ENCODE measurements at regions not wholly inside any gene's neighbourhood (a gene's known extent, or its start where the extent isn't known, plus 50 kb on each side); places are given as distances from the start of the nearest gene placed in this dataset.

- Histone ChIP-seq H3K27ac (ENCODE audit: extremely low read depth, low read depth, low read length) (no peak overlapping the region), H3K9me3 (ENCODE audit: control insufficient read depth, insufficient read depth, low read depth, low read length) (no peaks in the 10 kb centered on the region), H3K36me3 (ENCODE audit: control insufficient read depth in 2 of 2, insufficient read depth in 1 of 2, low read length in 2 of 2) (no peaks in the 10 kb centered on the region), H3K4me3 (ENCODE audit: low read depth, low read length) (no peak overlapping the region), H3K4me1 (ENCODE audit: control insufficient read depth, insufficient read depth, low read length) (no peaks in the 10 kb centered on the region)
- CTCF ChIA-PET: interaction anchor here (2.4 kb wide), 1 partner anchor 50 kb away, joined by 10 read pairs; no protein-coding TSS in a partner anchor
- POLR2A ChIA-PET: no interaction called here
- TF ChIP-seq FEZF1 (tag by site-specific recombination; IDR thresholded peaks at IDR 0.05) (no peak), ZNF394 (tag by site-specific recombination; IDR thresholded peaks at IDR 0.05; ENCODE audit: borderline replicate concordance) (no peak), ZIC2 (tag by site-specific recombination; IDR thresholded peaks at IDR 0.05) (no peak), YY1 (tag by site-specific recombination; IDR thresholded peaks at IDR 0.05) (no peak)
- TF ChIP-seq, protein P1, sequence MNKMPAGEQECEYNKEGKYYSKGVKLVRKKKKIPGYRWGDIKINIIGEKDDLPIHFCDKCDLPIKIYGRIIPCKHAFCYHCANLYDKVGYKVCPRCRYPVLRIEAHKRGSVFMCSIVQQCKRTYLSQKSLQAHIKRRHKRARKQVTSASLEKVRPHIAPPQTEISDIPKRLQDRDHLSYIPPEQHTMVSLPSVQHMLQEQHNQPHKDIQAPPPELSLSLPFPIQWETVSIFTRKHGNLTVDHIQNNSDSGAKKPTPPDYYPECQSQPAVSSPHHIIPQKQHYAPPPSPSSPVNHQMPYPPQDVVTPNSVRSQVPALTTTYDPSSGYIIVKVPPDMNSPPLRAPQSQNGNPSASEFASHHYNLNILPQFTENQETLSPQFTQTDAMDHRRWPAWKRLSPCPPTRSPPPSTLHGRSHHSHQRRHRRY (tag by site-specific recombination; IDR thresholded peaks at IDR 0.05): no peak
Measured at GRCh38 chr10:117492504-117492903, 50.0 kb upstream of the EMX2 start.

GRCh38 chr10:117488004-117488403, 54.5 kb upstream of the EMX2 start:
- Histone ChIP-seq H3K4me3 (ENCODE audit: low read depth, low read length) (no peak overlapping the region), H3K9me3 (ENCODE audit: control insufficient read depth, insufficient read depth, low read depth, low read length) (no peaks in the 10 kb centered on the region), H3K4me1 (ENCODE audit: control insufficient read depth, insufficient read depth, low read length) (no peaks in the 10 kb centered on the region), H3K27ac (ENCODE audit: extremely low read depth, low read depth, low read length) (no peak overlapping the region), H3K36me3 (ENCODE audit: control insufficient read depth in 2 of 2, insufficient read depth in 1 of 2, low read length in 2 of 2) (no peaks in the 10 kb centered on the region)
- TF ChIP-seq TCF7L2 (IDR thresholded peaks at IDR 0.05; ENCODE audit: borderline replicate concordance, low read depth, low read length): no peak
- TF ChIP-seq SCRT1 (tag by site-specific recombination; IDR thresholded peaks at IDR 0.05; ENCODE audit: borderline replicate concordance): no peak
- no peak for TF ChIP-seq SP2 (tag by site-specific recombination; IDR thresholded peaks at IDR 0.05)
- no peak for TF ChIP-seq SP7 (tag by site-specific recombination; IDR thresholded peaks at IDR 0.05)
- no peak for TF ChIP-seq GLI4 (tag by site-specific recombination; IDR thresholded peaks at IDR 0.05)
- TF ChIP-seq EGR2 (tag by site-specific recombination; IDR thresholded peaks at IDR 0.05; ENCODE audit: low read depth): no peak
- TF ChIP-seq OVOL3 (tag by site-specific recombination; IDR thresholded peaks at IDR 0.05): no peak
- no peak for TF ChIP-seq SP3 (tag by site-specific recombination; IDR thresholded peaks at IDR 0.05)
- no peak for TF ChIP-seq ZNF175 (tag by site-specific recombination; IDR thresholded peaks at IDR 0.05)
- TF ChIP-seq ZNF658 (tag by site-specific recombination; IDR thresholded peaks at IDR 0.05): no peak
- no peak for TF ChIP-seq ZNF558 (tag by site-specific recombination; IDR thresholded peaks at IDR 0.05)
- no peak for TF ChIP-seq KLF7 (tag by site-specific recombination; IDR thresholded peaks at IDR 0.05; ENCODE audit: borderline replicate concordance)
- no peak for TF ChIP-seq YY1 (tag by site-specific recombination; IDR thresholded peaks at IDR 0.05)
- ChIA-PET POLR2A (no interaction called here), CTCF (interaction anchor here (1.7 kb wide), 1 partner anchor 10 kb away, joined by 4 read pairs; no protein-coding TSS in a partner anchor)

DNA sequence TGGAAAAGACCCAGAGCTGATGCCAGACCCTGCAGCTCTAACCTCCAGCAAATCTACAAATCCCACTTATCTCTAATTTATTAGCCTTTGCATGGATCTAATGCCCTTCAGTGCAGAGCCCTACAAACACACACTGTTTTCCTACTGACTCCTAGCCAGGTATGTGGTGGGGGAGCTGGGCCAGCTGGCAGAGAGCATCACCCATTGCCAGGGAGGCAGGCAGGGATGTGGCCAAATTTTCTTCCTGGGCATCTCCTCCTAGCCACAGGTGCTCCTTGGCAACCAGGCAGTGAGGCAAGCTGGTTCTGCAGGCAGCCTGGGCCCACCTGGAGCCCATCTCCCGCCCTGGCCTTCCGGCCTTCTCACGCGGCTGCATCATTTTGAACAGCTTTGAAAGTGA, 55.9 kb upstream of the EMX2 start:
- POLR2A ChIA-PET: interaction anchor here (0.6 kb wide), 1 partner anchor 12 kb away, joined by 3 read pairs; no protein-coding TSS in a partner anchor
- Histone ChIP-seq H3K4me1 (ENCODE audit: control insufficient read depth, insufficient read depth, low read length) (no peaks in the 10 kb centered on the region), H3K9me3 (ENCODE audit: control insufficient read depth, insufficient read depth, low read depth, low read length) (no peaks in the 10 kb centered on the region), H3K27ac (ENCODE audit: extremely low read depth, low read depth, low read length) (no peak overlapping the region), H3K36me3 (ENCODE audit: control insufficient read depth in 2 of 2, insufficient read depth in 1 of 2, low read length in 2 of 2) (no peaks in the 10 kb centered on the region), H3K4me3 (ENCODE audit: low read depth, low read length) (no peak overlapping the region)
- CTCF ChIA-PET: no interaction called here
- TF ChIP-seq, protein P2, sequence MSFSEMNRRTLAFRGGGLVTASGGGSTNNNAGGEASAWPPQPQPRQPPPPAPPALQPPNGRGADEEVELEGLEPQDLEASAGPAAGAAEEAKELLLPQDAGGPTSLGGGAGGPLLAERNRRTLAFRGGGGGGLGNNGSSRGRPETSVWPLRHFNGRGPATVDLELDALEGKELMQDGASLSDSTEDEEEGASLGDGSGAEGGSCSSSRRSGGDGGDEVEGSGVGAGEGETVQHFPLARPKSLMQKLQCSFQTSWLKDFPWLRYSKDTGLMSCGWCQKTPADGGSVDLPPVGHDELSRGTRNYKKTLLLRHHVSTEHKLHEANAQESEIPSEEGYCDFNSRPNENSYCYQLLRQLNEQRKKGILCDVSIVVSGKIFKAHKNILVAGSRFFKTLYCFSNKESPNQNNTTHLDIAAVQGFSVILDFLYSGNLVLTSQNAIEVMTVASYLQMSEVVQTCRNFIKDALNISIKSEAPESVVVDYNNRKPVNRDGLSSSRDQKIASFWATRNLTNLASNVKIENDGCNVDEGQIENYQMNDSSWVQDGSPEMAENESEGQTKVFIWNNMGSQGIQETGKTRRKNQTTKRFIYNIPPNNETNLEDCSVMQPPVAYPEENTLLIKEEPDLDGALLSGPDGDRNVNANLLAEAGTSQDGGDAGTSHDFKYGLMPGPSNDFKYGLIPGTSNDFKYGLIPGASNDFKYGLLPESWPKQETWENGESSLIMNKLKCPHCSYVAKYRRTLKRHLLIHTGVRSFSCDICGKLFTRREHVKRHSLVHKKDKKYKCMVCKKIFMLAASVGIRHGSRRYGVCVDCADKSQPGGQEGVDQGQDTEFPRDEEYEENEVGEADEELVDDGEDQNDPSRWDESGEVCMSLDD (tag by site-specific recombination; IDR thresholded peaks at IDR 0.05): no peak
- TF ChIP-seq, protein P1 (tag by site-specific recombination; IDR thresholded peaks at IDR 0.05): no peak
- TF ChIP-seq ZNF530 (tag by site-specific recombination; IDR thresholded peaks at IDR 0.05; ENCODE audit: low read depth): no peak
- TF ChIP-seq, protein P3, sequence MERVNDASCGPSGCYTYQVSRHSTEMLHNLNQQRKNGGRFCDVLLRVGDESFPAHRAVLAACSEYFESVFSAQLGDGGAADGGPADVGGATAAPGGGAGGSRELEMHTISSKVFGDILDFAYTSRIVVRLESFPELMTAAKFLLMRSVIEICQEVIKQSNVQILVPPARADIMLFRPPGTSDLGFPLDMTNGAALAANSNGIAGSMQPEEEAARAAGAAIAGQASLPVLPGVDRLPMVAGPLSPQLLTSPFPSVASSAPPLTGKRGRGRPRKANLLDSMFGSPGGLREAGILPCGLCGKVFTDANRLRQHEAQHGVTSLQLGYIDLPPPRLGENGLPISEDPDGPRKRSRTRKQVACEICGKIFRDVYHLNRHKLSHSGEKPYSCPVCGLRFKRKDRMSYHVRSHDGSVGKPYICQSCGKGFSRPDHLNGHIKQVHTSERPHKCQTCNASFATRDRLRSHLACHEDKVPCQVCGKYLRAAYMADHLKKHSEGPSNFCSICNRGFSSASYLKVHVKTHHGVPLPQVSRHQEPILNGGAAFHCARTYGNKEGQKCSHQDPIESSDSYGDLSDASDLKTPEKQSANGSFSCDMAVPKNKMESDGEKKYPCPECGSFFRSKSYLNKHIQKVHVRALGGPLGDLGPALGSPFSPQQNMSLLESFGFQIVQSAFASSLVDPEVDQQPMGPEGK (tag by site-specific recombination; IDR thresholded peaks at IDR 0.05): no peak
- TF ChIP-seq ZNF174 (tag by site-specific recombination; IDR thresholded peaks at IDR 0.05): no peak
- TF ChIP-seq ZSCAN30 (tag by site-specific recombination; IDR thresholded peaks at IDR 0.05): no peak
- TF ChIP-seq ZNF426 (tag by site-specific recombination; IDR thresholded peaks at IDR 0.05): no peak
- TF ChIP-seq, protein P4, sequence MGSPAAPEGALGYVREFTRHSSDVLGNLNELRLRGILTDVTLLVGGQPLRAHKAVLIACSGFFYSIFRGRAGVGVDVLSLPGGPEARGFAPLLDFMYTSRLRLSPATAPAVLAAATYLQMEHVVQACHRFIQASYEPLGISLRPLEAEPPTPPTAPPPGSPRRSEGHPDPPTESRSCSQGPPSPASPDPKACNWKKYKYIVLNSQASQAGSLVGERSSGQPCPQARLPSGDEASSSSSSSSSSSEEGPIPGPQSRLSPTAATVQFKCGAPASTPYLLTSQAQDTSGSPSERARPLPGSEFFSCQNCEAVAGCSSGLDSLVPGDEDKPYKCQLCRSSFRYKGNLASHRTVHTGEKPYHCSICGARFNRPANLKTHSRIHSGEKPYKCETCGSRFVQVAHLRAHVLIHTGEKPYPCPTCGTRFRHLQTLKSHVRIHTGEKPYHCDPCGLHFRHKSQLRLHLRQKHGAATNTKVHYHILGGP (tag by site-specific recombination; IDR thresholded peaks at IDR 0.05): no peak

Data from HEK293 (cell line).